ENCODE measurements at regions not wholly inside any gene's neighbourhood (a gene's known extent, or its start where the extent isn't known, plus 50 kb on each side); places are given as distances from the start of the nearest gene placed in this dataset.

- no peak for TF ChIP-seq CTCF (conservative IDR thresholded peaks at IDR 0.05; ENCODE audit: low read depth, low read length)
- no peak for TF ChIP-seq EZH2 (IDR thresholded peaks at IDR 0.05; ENCODE audit: borderline replicate concordance, low read depth, low read length, poor library complexity, severe bottlenecking)
These were observed 471.6 kb upstream of the ADGRL4 start for GRCh38 chr1:79478160-79478559.

Measured in A673 (cell line).